ENCODE measurements at regions not wholly inside any gene's neighbourhood (a gene's known extent, or its start where the extent isn't known, plus 50 kb on each side); places are given as distances from the start of the nearest gene placed in this dataset.

DNA sequence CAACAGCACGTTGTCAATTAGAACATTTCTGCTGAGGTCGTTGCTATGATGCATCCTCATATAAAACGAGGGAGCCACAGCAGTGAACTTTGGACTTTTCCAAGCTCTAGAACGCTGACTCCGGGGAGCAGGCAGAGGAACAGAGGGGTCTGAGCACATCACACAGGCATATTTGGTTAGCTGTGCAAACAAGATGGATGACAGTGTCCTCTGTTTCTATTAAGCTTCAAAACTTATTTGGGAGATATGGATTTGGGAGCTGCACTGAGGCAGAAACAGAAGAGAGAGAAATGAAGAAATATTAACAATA is 278.0 kb upstream of the TBL1XR1 start:
- Histone ChIP-seq H3K36me3 (ENCODE audit: control insufficient read depth in 3 of 3, insufficient read depth in 2 of 3, low read depth in 1 of 3, low read length in 3 of 3) (no peaks in the 10 kb centered on the region), H3K9me3 (ENCODE audit: control insufficient read depth in 2 of 2, insufficient read depth in 1 of 2, low read depth in 1 of 2, low read length in 1 of 2) (no peaks in the 10 kb centered on the region), H3K4me3 (ENCODE audit: low read depth in 1 of 3, low read length in 3 of 3) (no peak overlapping the region), H3K27ac (ENCODE audit: low read depth in 1 of 3, low read length in 2 of 3) (no peak overlapping the region), H3K4me1 (ENCODE audit: control insufficient read depth in 3 of 3, insufficient read depth in 2 of 3, low read depth in 1 of 3, low read length in 2 of 3) (peaks cover 0 to 5% (median 0%) of the 10 kb centered on the region in 3 donors), H3K27me3 (ENCODE audit: control insufficient read depth in 3 of 3, insufficient read depth in 3 of 3, low read length in 3 of 3) (no peaks in the 10 kb centered on the region)
- FAIRE-seq (no peak), DNase-seq (peak; percentile 51 to 57)
- WGBS, 3 donors, result 25 to 58% (median 31%) methylated on average over 5 of the region's 5 CpGs

DNA sequence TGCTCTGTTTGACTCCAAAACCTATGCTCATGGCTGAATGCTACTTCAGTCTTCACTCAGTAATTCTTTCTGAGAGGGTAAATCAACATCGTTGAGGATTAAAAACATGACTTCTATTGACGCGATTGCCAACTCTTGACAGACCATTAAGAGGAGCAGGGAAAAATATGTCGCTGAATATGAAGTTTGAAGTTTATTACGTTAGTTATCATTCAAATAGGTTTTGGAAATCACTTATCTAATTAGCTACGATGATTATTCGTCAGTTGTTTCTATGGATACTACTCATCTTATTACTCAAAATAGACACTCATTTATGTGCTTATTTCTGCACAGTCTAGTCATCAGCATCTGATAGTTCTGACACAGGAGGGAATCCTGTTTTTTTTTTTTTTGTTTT is 279.2 kb upstream of the TBL1XR1 start:
- H3K36me3 ChIP-seq (ENCODE audit: control insufficient read depth in 3 of 3, insufficient read depth in 2 of 3, low read depth in 1 of 3, low read length in 3 of 3), result no peaks in the 10 kb centered on the region
- DNase-seq, result no peak
- no peak overlapping the region for H3K27ac ChIP-seq (ENCODE audit: low read depth in 1 of 3, low read length in 2 of 3)
- no peak for FAIRE-seq
- no peaks in the 10 kb centered on the region for H3K9me3 ChIP-seq (ENCODE audit: control insufficient read depth in 2 of 2, insufficient read depth in 1 of 2, low read depth in 1 of 2, low read length in 1 of 2)
- no peak overlapping the region for H3K4me3 ChIP-seq (ENCODE audit: low read depth in 1 of 3, low read length in 3 of 3)
- peaks cover 0 to 5% (median 0%) of the 10 kb centered on the region in 3 donors for H3K4me1 ChIP-seq (ENCODE audit: control insufficient read depth in 3 of 3, insufficient read depth in 2 of 3, low read depth in 1 of 3, low read length in 2 of 3)
- H3K27me3 ChIP-seq (ENCODE audit: control insufficient read depth in 3 of 3, insufficient read depth in 3 of 3, low read length in 3 of 3), result no peaks in the 10 kb centered on the region
- WGBS, 3 donors, result 90 to 92% (median 92%) methylated on average over 7 of the region's 7 CpGs

DNA sequence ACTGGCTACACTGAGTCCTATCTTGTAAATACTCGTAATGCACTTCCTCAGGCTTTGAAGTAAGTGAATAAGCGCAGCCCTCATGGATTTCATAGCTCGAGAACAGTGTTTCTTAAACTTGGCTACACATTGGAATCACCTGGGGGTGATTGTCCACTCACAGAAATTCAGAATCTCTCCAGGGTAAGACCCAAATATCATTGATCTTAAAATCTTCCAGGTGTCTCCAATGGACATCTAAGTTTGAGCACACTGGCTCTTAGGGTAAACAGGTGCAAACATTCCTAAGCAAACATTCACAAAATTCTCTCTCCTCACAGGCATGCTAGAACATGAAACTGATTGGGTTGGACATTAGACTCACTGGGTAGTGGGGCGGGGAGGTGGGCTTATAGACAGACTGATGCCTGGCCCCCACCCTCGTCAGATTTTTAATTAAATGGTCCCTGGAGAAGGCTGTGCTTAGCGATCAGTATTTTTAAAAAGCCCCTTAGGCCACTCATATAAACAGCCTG is 279.7 kb upstream of the TBL1XR1 start:
- Histone ChIP-seq H3K27ac (ENCODE audit: low read depth in 1 of 3, low read length in 2 of 3) (no peak overlapping the region), H3K4me3 (ENCODE audit: low read depth in 1 of 3, low read length in 3 of 3) (no peak overlapping the region), H3K4me1 (ENCODE audit: control insufficient read depth in 3 of 3, insufficient read depth in 2 of 3, low read depth in 1 of 3, low read length in 2 of 3) (peaks cover 0 to 5% (median 0%) of the 10 kb centered on the region in 3 donors), H3K9me3 (ENCODE audit: control insufficient read depth in 2 of 2, insufficient read depth in 1 of 2, low read depth in 1 of 2, low read length in 1 of 2) (no peaks in the 10 kb centered on the region), H3K27me3 (ENCODE audit: control insufficient read depth in 3 of 3, insufficient read depth in 3 of 3, low read length in 3 of 3) (no peaks in the 10 kb centered on the region), H3K36me3 (ENCODE audit: control insufficient read depth in 3 of 3, insufficient read depth in 2 of 3, low read depth in 1 of 3, low read length in 3 of 3) (no peaks in the 10 kb centered on the region)
- 93 to 97% (median 96%) methylated on average over 6 of the region's 6 CpGs for WGBS, 3 donors
- DNase-seq (no peak), FAIRE-seq (no peak)

DNA sequence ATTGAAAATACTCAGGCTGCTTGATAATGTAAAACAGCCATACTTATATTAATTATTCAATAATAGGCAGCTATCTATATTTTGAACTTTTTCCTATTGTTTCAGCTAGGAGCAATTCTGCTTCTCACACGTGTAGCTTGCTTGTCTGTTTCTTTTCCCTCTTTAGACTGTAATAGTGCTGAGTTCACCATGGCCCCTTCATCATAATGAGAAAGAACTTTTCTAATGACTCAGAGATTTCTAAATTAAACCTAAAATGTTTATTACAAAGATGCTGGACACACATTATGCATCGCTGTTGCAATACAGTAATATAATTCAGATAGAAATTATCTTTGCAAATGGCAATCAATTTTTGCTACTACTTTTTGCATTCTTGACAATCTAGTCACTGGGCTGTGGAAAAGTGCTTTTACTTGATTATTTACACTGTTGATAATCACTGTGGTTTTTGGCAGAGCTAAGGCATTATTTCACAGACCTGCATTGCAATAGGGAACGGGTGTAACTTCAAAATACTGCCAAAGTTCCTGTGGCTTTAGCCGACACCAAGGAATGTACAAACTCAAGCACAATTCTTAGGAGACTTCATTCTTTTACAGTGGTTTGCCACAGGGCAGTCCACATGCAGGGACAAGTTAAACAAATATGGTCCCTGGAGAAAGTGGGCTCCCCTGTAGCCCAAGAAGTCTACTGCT is 281.0 kb upstream of the TBL1XR1 start:
- DNase-seq, result no peak
- H3K27me3 ChIP-seq (ENCODE audit: control insufficient read depth in 3 of 3, insufficient read depth in 3 of 3, low read length in 3 of 3), result no peaks in the 10 kb centered on the region
- 43 to 47% (median 46%) methylated on average over 4 of the region's 4 CpGs for WGBS, 3 donors
- H3K4me1 ChIP-seq (ENCODE audit: control insufficient read depth in 3 of 3, insufficient read depth in 2 of 3, low read depth in 1 of 3, low read length in 2 of 3), result peaks cover 0 to 5% (median 0%) of the 10 kb centered on the region in 3 donors
- no peak overlapping the region for H3K4me3 ChIP-seq (ENCODE audit: low read depth in 1 of 3, low read length in 3 of 3)
- no peaks in the 10 kb centered on the region for H3K9me3 ChIP-seq (ENCODE audit: control insufficient read depth in 2 of 2, insufficient read depth in 1 of 2, low read depth in 1 of 2, low read length in 1 of 2)
- no peaks in the 10 kb centered on the region for H3K36me3 ChIP-seq (ENCODE audit: control insufficient read depth in 3 of 3, insufficient read depth in 2 of 3, low read depth in 1 of 3, low read length in 3 of 3)
- no peak for FAIRE-seq
- H3K27ac ChIP-seq (ENCODE audit: low read depth in 1 of 3, low read length in 2 of 3), result peak overlapping the region in 1 of 3 donors; percentile 52

DNA sequence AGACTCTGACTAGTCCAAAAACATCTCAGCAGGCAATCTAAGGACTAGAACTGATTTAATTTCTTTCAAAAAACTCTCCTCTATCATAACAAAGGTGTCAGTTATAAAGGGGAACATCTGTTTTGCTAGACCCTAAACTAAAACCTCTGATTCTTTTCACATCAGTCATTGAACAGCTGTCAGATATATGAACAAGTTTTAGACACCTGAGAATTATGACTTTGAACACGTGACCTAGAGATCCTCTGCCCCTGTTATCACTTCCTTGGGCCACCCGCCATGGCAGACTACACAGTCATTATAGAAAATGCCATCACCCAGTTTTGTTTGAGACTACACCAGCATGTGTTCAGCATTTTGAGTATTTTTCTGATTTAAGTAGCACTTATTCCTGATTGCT is 282.3 kb upstream of the TBL1XR1 start:
- 65 to 88% (median 77%) methylated on average over 2 of the region's 2 CpGs for WGBS, 3 donors
- Histone ChIP-seq H3K9me3 (ENCODE audit: control insufficient read depth in 2 of 2, insufficient read depth in 1 of 2, low read depth in 1 of 2, low read length in 1 of 2) (no peaks in the 10 kb centered on the region), H3K4me3 (ENCODE audit: low read depth in 1 of 3, low read length in 3 of 3) (no peak overlapping the region), H3K36me3 (ENCODE audit: control insufficient read depth in 3 of 3, insufficient read depth in 2 of 3, low read depth in 1 of 3, low read length in 3 of 3) (no peaks in the 10 kb centered on the region), H3K27me3 (ENCODE audit: control insufficient read depth in 3 of 3, insufficient read depth in 3 of 3, low read length in 3 of 3) (no peaks in the 10 kb centered on the region), H3K27ac (ENCODE audit: low read depth in 1 of 3, low read length in 2 of 3) (no peak overlapping the region), H3K4me1 (ENCODE audit: control insufficient read depth in 3 of 3, insufficient read depth in 2 of 3, low read depth in 1 of 3, low read length in 2 of 3) (peaks cover 0 to 2% (median 0%) of the 10 kb centered on the region in 3 donors)
- DNase-seq, result no peak
- FAIRE-seq, result no peak

DNA sequence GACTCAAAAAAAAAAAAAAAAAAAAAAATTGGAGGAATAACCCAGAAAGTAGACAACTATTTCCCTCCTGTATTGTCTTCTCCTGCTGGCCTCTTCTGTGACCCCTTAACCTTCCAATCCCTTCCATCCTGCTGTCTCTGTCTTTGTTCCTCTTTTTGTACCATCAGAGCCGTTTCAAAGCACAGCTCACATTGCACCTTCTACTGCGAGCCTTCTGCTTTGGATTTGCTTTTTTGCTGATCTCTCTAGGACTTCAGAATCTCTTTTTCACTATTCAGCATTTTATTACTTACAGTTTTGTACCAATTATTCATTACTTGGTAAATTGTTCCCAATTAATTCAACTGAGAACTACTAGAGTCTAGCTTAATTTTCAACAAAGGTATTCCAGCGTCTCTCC is 284.0 kb upstream of the TBL1XR1 start:
- Histone ChIP-seq H3K27ac (ENCODE audit: low read depth in 1 of 3, low read length in 2 of 3) (no peak overlapping the region), H3K4me1 (ENCODE audit: control insufficient read depth in 3 of 3, insufficient read depth in 2 of 3, low read depth in 1 of 3, low read length in 2 of 3) (no peaks in the 10 kb centered on the region), H3K36me3 (ENCODE audit: control insufficient read depth in 3 of 3, insufficient read depth in 2 of 3, low read depth in 1 of 3, low read length in 3 of 3) (no peaks in the 10 kb centered on the region), H3K9me3 (ENCODE audit: control insufficient read depth in 2 of 2, insufficient read depth in 1 of 2, low read depth in 1 of 2, low read length in 1 of 2) (peaks cover 0 to 4% of the 10 kb centered on the region in 2 donors), H3K4me3 (ENCODE audit: low read depth in 1 of 3, low read length in 3 of 3) (no peak overlapping the region), H3K27me3 (ENCODE audit: control insufficient read depth in 3 of 3, insufficient read depth in 3 of 3, low read length in 3 of 3) (no peaks in the 10 kb centered on the region)
- WGBS, 3 donors, result 85 to 99% (median 96%) methylated on average over 3 of the region's 3 CpGs
- no peak for FAIRE-seq
- DNase-seq, result no peak

DNA sequence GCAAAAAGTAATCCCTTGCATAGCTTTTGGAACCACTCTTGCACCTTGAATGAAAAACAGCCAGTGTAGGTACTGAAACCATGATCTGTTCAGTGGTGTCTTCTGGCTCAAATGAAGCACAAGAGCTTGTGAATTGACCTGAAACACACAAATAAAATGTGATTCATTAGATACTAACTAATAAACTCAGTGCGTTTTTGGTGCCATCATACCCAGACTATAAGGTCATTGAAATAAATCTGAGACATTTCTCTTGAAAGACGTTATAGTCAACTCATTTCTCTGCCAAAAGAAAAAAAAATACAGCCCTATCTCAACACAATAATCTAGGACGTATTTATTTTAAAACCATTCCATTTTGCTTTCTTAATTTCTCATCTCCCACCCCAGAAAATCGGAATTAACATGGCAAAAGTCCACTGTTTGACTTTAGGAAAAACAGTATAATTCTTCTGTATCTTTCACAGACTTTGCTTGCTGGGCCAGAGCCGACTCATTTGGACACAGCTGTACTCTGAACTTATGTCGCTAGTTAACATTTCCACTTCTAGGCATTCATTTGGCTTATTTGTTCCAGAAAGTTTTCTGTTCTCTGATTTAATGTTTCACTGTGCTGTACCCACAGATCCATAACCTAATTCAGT is 284.9 kb upstream of the TBL1XR1 start:
- no peak for FAIRE-seq
- no peaks in the 10 kb centered on the region for H3K27me3 ChIP-seq (ENCODE audit: control insufficient read depth in 3 of 3, insufficient read depth in 3 of 3, low read length in 3 of 3)
- H3K4me1 ChIP-seq (ENCODE audit: control insufficient read depth in 3 of 3, insufficient read depth in 2 of 3, low read depth in 1 of 3, low read length in 2 of 3), result no peaks in the 10 kb centered on the region
- no peak overlapping the region for H3K4me3 ChIP-seq (ENCODE audit: low read depth in 1 of 3, low read length in 3 of 3)
- no peak for DNase-seq
- H3K27ac ChIP-seq (ENCODE audit: low read depth in 1 of 3, low read length in 2 of 3), result no peak overlapping the region
- peaks cover 0 to 4% of the 10 kb centered on the region in 2 donors for H3K9me3 ChIP-seq (ENCODE audit: control insufficient read depth in 2 of 2, insufficient read depth in 1 of 2, low read depth in 1 of 2, low read length in 1 of 2)
- H3K36me3 ChIP-seq (ENCODE audit: control insufficient read depth in 3 of 3, insufficient read depth in 2 of 3, low read depth in 1 of 3, low read length in 3 of 3), result no peaks in the 10 kb centered on the region
- WGBS, 3 donors, result 68 to 89% (median 79%) methylated on average over 6 of the region's 6 CpGs

DNA sequence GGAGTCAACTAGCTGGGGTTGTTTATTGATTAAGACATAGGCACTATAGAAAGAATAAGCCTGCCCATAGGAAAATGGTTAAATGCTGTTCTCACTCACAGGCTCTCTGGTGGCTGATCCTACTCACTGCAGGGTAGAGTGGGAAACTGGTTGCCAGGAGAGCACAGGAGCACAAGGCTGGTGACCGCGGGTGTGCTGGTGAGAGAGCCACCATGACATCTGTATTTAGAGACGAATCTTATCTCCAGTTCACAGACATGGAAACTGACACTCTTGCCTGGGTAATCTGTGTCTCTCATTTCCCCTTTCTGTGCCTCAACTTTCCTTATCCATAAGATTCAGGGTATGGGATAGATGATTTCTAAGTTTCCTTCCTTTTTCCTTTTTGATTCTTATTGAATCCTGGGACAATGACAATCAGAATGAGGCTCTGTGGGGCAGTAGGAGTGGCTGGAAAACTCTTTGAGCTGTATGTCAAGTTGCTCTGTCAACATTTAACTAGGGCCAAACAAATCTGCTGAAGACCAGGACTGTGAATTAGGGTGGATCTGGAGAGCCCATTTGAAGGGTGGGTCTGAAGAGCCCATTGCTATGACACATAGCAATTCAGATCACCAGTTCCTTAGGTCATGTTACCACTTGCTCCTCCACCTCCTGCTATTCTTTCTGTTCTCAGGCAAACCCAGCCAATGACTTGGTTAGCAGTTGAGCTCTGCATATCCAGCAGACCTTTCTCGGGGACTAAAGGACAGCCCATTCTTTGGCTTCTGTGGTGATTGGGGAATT is 286.1 kb upstream of the TBL1XR1 start:
- no peak overlapping the region for H3K27ac ChIP-seq (ENCODE audit: low read depth in 1 of 3, low read length in 2 of 3)
- H3K4me1 ChIP-seq (ENCODE audit: control insufficient read depth in 3 of 3, insufficient read depth in 2 of 3, low read depth in 1 of 3, low read length in 2 of 3), result no peaks in the 10 kb centered on the region
- WGBS, 3 donors, result 73 to 89% (median 74%) methylated on average over 4 of the region's 4 CpGs
- peak in 1 of 2 donors; percentile 32 for DNase-seq
- H3K36me3 ChIP-seq (ENCODE audit: control insufficient read depth in 3 of 3, insufficient read depth in 2 of 3, low read depth in 1 of 3, low read length in 3 of 3), result no peaks in the 10 kb centered on the region
- peaks cover 0 to 4% of the 10 kb centered on the region in 2 donors for H3K9me3 ChIP-seq (ENCODE audit: control insufficient read depth in 2 of 2, insufficient read depth in 1 of 2, low read depth in 1 of 2, low read length in 1 of 2)
- no peak overlapping the region for H3K4me3 ChIP-seq (ENCODE audit: low read depth in 1 of 3, low read length in 3 of 3)
- no peak for FAIRE-seq
- no peaks in the 10 kb centered on the region for H3K27me3 ChIP-seq (ENCODE audit: control insufficient read depth in 3 of 3, insufficient read depth in 3 of 3, low read length in 3 of 3)

Data from small intestine (tissue), 7 donors.